OCI-LY3 (cell line): ENCODE measurements at regions not wholly inside any gene's neighbourhood (a gene's known extent, or its start where the extent isn't known, plus 50 kb on each side); places are given as distances from the start of the nearest gene placed in this dataset.

ENCODE experiments used
- H2AFZ ChIP-seq: fragments of 200-600, 300-600 bp; shearing (Covaris generic); 2 replicates; pipeline ENCODE4 v1.6.0; 2014; ENCODE audit warnings: antibody characterized with exemption, low read depth, low read length
- H3K27ac ChIP-seq: fragments of 200-600, 300-600 bp; sonication (generic); 2 replicates; pipeline ENCODE4 v1.5.1; 2014; ENCODE audit warnings: mild to moderate bottlenecking, low read length, moderate library complexity, mixed read lengths
- H3K27me3 ChIP-seq: fragments of 200-600, 300-600 bp; sonication (generic); 2 replicates; pipeline ENCODE4 v1.6.1; 2014; ENCODE audit warnings: low read depth, low read length, mixed read lengths
- H3K36me3 ChIP-seq: fragments of 200-600, 300-600 bp; sonication (generic); replicated peaks from 2 replicates; pipeline ENCODE3; 2014; ENCODE audit warnings: low read depth, low read length, mixed read lengths
- H3K4me1 ChIP-seq: fragments of 300-600, 200-600 bp; sonication (generic); 2 replicates; pipeline ENCODE4 v1.6.1; 2014; ENCODE audit warnings: low read length, mixed read lengths
- H3K4me2 ChIP-seq: fragments of 200-600, 300-600 bp; sonication (generic); 2 replicates; pipeline ENCODE4 v1.6.1; 2014; ENCODE audit warnings: low read length, mixed read lengths
- H3K4me3 ChIP-seq: fragments of 300-600, 200-600 bp; sonication (generic); 2 replicates; pipeline ENCODE4 v1.5.1; 2014; ENCODE audit warnings: antibody characterized with exemption, mild to moderate bottlenecking, low read length, moderate library complexity
- H3K79me2 ChIP-seq: fragments of 300-600, 200-600 bp; shearing (Covaris generic); 2 replicates; pipeline ENCODE4 v1.6.1; 2014; ENCODE audit warnings: mild to moderate bottlenecking, low read length, mixed read lengths
- H3K9ac ChIP-seq: fragments of 300-600, 200-600 bp; shearing (Covaris generic); 2 replicates; pipeline ENCODE4 v1.6.0; 2014; ENCODE audit warnings: mild to moderate bottlenecking, low read length, moderate library complexity
- H3K9me3 ChIP-seq: fragments of 200-600, 300-600 bp; shearing (Covaris generic); 2 replicates; pipeline ENCODE4 v1.6.1; 2014; ENCODE audit warnings: low read length, mixed read lengths; ENCODE audit not compliant: insufficient read depth
- H4K20me1 ChIP-seq: fragments of 200-600, 300-600 bp; sonication (generic); 2 replicates; pipeline ENCODE4 v1.6.1; 2016; ENCODE audit warnings: low read length, mixed read lengths; ENCODE audit not compliant: insufficient read depth
- CTCF ChIP-seq: fragments of 200-600, 300-600 bp; sonication (generic); IDR thresholded peaks from 2 replicates; pipeline ENCODE4 v1.5.1; 2014; ENCODE audit warnings: antibody characterized with exemption, low read length, low read depth
- EZH2phosphoT487 ChIP-seq: fragments of 200-600 bp; shearing (Covaris generic); IDR thresholded peaks from 2 replicates; pipeline ENCODE4 v1.6.1; 2018; ENCODE audit warnings: antibody characterized with exemption, mixed run types, low read depth

GRCh38 chr4:97359826-97360225 is 783.5 kb downstream of the STPG2 start:
- H3K9ac ChIP-seq: no peak overlapping the region
- no peaks in the 10 kb centered on the region for H3K9me3 ChIP-seq
- no peaks in the 10 kb centered on the region for H3K36me3 ChIP-seq
- H3K4me2 ChIP-seq: no peak overlapping the region
- H4K20me1 ChIP-seq: no peaks in the 10 kb centered on the region
- no peak for TF ChIP-seq EZH2phosphoT487
- TF ChIP-seq CTCF: no peak
- no peaks in the 10 kb centered on the region for H3K27me3 ChIP-seq
- no peak overlapping the region for H3K27ac ChIP-seq
- no peaks in the 10 kb centered on the region for H3K4me1 ChIP-seq
- no peak overlapping the region for H3K4me3 ChIP-seq
- no peak overlapping the region for H2AFZ ChIP-seq
- no peaks in the 10 kb centered on the region for H3K79me2 ChIP-seq

DNA sequence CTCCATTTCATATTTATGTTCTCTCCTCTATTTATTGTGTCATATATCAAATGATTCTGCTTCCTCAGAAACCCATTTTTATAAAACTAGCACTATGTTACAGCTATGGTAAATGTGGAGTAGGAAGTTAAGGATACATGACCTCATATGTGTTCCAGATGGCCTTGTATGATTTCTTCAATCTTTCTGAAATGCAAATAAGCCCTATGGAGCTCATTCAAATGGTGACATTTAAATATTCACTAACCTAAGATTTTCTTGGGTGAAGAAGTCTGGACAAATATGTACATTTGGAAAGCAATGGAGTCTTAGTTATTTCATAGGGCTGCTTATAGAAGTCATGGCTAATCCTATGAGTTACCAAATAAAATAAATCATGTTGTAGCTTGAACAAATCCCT is 782.5 kb downstream of the STPG2 start:
- Histone ChIP-seq H3K4me1 (no peaks in the 10 kb centered on the region), H3K9ac (no peak overlapping the region), H3K79me2 (no peaks in the 10 kb centered on the region), H3K27me3 (no peaks in the 10 kb centered on the region), H3K9me3 (no peaks in the 10 kb centered on the region), H4K20me1 (no peaks in the 10 kb centered on the region), H3K4me2 (no peak overlapping the region), H3K27ac (no peak overlapping the region), H3K36me3 (no peaks in the 10 kb centered on the region), H3K4me3 (no peak overlapping the region), H2AFZ (no peak overlapping the region)
- TF ChIP-seq EZH2phosphoT487: no peak
- no peak for TF ChIP-seq CTCF

DNA sequence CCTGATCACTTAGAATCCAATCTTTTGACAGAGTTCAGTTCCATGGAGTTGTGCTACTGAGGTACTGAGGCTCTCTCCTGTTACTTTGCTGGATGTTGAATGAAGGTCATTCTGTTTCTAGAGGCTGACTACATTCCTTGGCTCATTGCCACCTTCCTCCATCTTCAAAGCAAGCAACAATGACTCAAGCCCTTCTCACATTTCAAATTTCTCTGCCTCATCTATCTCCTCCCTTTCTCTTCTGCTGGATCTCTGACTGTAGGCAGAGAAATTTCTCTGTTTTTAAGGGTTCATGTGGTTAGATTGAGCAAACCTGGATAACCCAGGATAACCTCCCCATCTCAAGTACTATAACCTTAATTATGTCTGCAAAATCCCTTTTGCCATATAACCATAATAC is 775.4 kb downstream of the STPG2 start:
- Histone ChIP-seq H3K27me3 (no peaks in the 10 kb centered on the region), H3K4me2 (no peak overlapping the region), H3K4me1 (no peaks in the 10 kb centered on the region), H3K79me2 (no peaks in the 10 kb centered on the region), H3K9ac (no peak overlapping the region), H3K4me3 (no peak overlapping the region), H2AFZ (no peak overlapping the region), H3K27ac (no peak overlapping the region), H4K20me1 (no peaks in the 10 kb centered on the region), H3K36me3 (no peaks in the 10 kb centered on the region), H3K9me3 (no peaks in the 10 kb centered on the region)
- TF ChIP-seq EZH2phosphoT487 (no peak), CTCF (no peak)

DNA sequence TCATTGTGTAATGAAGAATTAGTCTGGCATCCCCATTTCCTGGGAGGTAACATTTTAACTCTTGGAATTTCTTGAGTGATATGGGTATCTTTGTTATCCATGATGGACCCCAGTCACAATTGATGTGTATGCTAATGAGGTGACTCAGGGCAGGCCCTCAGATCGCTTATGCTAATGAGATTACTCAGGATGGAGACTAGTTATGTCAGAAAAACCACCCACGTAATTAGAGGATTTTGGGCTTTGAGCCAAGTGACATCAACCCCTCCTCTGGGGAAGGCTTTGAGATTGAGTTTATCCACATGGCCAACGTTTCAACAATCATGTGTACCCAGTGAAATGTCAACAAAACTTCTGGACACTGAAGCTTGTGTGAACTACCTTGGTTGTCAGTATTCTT is 772.7 kb downstream of the STPG2 start:
- TF ChIP-seq EZH2phosphoT487 (no peak), CTCF (no peak)
- H3K4me3 ChIP-seq: no peak overlapping the region
- no peaks in the 10 kb centered on the region for H3K4me1 ChIP-seq
- no peaks in the 10 kb centered on the region for H4K20me1 ChIP-seq
- H3K27me3 ChIP-seq: no peaks in the 10 kb centered on the region
- H3K9me3 ChIP-seq: no peaks in the 10 kb centered on the region
- no peak overlapping the region for H3K9ac ChIP-seq
- H3K27ac ChIP-seq: no peak overlapping the region
- H3K79me2 ChIP-seq: no peaks in the 10 kb centered on the region
- no peaks in the 10 kb centered on the region for H3K36me3 ChIP-seq
- H2AFZ ChIP-seq: no peak overlapping the region
- H3K4me2 ChIP-seq: no peak overlapping the region
